ENCODE measurements at regions not wholly inside any gene's neighbourhood (a gene's known extent, or its start where the extent isn't known, plus 50 kb on each side); places are given as distances from the start of the nearest gene placed in this dataset.
"Not testable (repeated sequence)": the region's sequence is repeated elsewhere in the genome, so short reads cannot be mapped to it uniquely, and the experiment has no call there.

DNA sequence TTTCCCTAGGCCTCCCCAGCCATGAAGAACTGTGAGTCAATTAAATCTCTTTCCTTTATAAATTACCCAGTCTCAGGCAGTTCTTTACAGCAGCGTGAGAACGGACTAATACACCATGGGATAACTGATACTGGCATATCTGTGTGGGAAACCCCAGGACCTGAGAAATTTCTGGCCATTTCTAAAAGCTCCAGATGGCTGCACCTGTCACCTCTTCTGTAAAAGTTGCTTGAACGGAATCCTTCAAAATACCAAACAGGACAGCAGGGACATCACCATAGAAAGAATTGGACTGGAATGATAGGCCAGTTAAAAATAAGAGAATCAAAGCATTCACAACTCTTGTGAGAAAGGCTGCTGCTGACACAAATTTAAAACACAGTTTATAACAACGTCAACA is 134.0 kb upstream of the FOXD4L5 start:
- not testable (repeated sequence) for DNase-seq

DNA sequence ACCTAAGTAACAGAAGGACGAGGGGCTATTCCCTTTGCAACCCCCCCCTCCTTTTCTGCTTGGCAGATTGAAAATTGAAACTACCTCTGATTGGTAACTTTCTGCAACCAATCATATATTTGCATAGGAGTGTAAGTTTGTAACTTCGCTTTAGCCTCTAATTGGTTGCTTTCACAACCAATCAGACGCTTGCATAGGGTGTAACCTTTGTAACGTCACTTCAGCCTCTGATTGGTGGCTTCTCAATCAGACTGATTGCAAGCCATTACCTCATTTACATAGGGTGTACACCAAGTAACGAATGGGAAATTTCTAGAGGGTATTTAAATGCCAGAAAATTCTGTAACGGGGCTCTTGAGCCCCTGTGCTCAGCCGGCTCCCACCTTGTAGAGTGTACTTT is 131.9 kb upstream of the FOXD4L5 start:
- DNase-seq, result not testable (repeated sequence)

GRCh38 chr9:65414249-65414648 is 129.2 kb upstream of the FOXD4L5 start:
- not testable (repeated sequence) for DNase-seq

DNA sequence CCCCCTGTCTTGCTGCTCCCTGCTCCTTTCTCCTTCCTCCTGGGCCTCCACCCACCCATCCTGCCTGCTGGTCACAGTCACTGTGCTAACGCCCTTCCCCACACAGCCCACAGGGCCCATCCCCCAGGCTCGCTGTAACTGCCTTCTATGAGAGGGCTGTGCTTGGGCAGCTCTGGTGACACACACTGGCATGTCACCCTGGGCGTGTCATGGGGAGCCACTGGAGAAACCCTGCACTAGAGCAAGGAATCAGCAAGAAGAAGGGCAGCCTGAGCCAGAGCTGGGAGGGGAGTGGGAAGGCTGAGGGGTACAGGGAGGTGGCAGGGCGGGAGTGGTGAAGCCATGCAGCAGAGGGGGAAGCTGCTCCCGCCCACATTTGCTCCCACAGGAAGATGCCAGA is 128.4 kb upstream of the FOXD4L5 start:
- DNase-seq, result not testable (repeated sequence)

DNA sequence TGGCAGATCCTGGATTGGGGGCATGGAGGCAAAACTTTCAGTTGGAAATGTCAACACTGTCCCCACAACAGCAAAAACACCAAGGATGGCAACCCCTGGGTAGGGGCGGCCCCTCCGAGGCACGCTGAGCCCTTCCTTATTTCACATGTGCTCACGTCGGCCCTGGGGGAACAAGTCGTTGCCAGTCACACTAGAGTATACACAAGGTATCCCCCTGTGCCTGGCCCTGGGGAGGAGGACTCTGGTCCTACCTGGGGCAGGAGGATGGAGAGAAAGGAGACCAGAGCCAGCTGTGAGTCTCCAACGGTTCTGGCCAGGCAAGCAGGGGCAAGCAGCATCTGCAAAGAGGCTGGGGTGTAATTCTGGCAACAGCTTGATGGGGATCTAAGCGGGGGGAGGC is 126.9 kb upstream of the FOXD4L5 start:
- no peak for DNase-seq

DNA sequence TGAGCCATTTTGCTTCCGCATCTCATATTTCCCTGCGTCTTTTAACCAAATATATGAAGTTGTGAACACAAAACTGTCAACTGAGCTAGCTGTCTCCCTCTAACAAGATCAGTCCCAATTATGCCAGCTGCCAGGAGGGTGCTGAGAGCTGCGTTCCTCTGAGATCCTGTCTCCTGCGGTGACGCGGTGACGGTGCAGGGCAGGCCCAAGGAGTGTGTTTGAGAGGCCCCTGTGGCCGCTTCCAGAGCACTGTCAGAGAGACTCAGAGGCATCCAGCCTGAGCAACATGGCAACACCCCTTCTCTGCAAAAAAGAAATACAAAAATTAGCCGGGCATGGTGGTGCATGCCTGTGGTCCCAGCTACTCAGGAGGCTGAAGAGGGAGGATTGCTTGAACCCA is 126.3 kb upstream of the FOXD4L5 start:
- no peak for DNase-seq

DNA sequence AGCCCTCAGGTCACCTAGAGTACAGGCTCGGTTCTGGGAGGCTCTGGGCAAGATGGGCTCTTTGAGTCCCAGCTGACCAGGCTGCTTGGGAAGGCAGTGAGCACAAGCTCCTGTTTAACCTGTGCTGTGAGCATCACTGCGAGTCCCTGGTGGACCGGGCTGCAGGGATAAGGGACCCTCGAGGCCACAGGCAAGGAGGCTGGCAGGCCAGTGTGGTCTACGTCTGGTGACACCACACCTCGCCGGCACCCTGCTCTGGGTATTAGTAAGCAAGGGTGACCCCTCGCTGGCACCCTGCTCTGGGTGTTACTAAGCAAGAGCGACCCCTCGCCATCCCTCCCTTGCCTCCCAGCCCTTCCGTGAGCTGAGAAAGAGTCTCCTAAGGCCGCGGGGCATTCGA is 125.9 kb upstream of the FOXD4L5 start:
- no peak for DNase-seq

- no peak for DNase-seq
Measured at GRCh38 chr9:65409471-65409980, 124.5 kb upstream of the FOXD4L5 start.

DNA sequence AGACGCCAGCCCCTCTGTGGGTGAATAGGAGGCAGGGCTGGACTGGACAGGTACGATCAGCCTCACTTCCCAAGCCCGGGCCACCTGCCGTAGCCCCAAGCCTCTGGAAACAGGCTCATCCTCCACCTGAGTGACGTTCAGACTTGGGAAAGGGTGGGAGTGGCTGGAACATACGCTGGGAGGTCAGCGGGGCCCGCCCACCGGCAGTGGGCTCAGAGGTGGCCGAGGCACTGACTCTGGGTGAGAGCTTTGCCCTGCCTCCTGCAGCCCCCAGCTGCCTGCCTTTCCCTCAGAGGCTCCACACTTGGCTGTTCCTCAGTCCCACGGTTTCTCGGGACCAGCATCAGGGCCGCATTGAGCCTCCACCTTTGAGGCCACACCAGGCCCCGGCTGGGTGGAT is 123.8 kb upstream of the FOXD4L5 start:
- not testable (repeated sequence) for DNase-seq

DNA sequence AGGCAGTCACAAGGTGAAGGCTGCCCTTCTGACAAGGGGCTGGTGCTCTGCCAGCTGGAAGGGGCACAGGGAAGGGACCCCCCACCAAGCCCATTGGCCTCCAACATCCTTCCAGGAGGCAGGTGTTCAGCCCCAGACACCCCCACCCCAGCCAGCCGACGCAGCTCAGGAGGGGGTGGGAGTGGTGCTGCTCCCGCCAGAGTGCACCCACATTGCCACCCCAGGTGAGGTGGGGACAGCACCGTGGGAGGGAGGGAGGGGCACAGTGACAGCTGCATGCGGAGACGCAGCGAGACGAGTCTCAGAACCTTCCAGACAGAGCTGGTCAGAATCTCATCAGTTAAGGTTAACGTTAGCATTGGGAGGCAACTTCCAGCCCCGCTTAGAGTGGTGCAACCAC is 121.6 kb upstream of the FOXD4L5 start:
- not testable (repeated sequence) for DNase-seq

DNA sequence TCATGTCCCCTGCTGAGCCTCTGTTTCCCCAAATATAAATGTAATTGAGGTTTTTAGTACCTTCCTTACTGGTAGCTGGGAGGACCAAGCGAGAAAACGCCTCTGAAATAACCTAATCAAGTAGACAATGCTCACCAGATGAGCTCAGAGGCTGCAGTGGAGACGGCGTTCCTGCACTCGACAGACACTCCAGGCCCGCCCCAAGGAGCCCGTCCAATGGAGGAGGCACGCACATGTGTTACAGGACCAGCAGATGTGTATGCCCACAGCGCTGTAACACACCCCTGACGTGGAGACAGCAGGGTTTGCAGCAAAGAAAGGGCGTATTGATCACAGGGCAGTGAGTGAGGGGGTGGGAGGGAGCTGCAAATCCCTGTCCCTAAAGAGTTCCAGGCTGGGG is 120.8 kb upstream of the FOXD4L5 start:
- DNase-seq, result not testable (repeated sequence)

- DNase-seq, result no peak
Measured at GRCh38 chr9:65405253-65405652, 120.2 kb upstream of the FOXD4L5 start.

DNA sequence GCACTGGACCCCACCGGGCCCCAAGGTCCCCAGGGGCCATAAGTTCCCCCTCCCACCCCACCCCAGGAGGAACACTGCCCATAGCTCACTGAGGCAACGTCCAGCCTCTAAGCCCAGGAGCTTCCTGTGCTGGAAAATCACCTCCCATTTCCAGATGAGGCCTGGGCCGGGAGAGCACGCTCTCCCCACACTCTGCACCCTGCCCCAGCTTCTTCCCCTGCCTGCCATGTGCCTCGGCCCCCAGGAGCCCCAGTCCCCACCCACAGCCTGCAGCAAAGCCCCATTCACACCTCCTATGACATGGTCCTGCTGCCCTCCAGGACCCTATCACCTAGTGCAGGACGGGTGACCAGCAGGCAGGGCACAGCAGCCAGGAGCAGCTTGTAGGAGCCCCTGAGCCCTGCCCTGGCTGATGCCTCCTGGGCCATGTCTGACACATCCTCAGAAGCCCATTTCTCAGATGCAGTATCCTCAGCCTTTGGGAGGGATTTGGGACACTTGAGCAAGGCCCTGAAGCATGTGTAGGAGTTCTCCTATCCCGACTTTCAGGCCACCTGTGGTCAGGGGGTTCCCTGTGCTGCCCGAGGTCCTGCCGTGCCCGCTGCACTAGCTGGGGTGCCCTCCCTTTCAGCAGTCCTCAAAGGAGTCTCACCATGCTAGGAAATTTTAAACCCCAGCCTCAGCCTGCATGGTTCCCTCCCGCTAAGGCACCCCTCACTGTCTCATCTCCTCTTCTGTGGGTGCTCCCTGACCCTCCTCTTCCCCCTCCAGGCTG is 119.4 kb upstream of the FOXD4L5 start:
- DNase-seq, result no peak

- no peak for DNase-seq
Measured at GRCh38 chr9:65403721-65404120, 118.7 kb upstream of the FOXD4L5 start.

- not testable (repeated sequence) for DNase-seq
Measured at GRCh38 chr9:65403072-65403471, 118.1 kb upstream of the FOXD4L5 start.

DNA sequence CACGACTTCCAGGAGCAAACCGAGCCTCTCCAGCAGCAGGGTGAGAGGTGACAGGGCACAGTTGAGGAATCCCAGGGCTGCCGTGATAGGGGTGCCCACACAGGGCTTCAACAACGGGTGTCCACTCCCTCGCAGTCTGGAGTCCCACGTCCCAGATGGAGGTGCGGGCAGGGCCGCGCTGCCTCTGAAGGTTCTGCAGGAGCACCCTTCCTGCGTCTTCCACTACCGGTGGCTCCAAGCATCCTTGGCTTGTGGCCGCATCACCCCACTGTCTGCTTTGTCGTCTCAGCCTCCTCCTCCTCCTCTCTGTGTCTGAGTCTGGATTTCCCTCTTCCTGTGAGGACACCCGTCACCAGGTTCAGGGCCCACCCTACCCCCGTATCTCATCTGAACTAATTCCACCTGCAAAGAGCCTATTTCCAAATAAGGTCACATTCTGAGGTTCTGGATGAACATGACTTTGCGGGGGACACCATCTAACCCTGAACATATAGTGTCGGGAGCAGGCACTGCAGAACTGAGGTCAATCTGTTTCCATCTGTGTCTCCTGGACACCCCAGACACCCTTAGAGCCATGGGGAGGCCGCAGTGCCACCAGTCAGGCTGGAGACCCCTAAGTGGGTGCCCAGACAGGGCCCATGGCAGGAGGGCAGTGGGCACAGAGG is 117.3 kb upstream of the FOXD4L5 start:
- not testable (repeated sequence) for DNase-seq

DNA sequence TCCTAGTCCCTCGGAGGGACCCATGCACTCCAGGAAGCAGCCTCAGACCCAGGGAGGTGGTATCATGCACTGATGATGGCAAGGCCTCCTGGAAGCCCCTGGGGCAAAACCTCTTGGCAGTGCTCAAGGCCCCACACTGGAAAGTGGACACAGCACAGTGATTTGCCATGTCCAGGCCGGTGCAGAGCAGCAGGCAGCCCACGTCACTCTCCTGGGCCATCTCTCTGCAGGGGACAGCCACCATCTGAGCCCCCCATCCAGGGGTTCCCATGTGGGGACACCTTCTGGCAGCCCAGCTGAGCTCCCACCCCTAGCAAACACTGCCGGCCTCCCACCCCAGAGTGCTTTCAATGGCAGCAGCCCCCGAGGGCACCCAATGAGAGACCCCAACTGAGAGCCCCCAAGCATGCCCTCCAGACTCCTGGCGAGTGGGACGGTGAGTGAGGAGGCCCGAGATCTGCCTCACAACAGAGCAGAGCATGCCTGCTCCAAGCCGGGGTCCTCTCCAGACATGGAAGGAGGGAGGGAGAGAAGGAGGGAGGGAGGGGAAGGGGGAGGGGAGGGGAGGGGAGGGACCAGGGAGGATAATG is 116.5 kb upstream of the FOXD4L5 start:
- DNase-seq, result not testable (repeated sequence)

DNA sequence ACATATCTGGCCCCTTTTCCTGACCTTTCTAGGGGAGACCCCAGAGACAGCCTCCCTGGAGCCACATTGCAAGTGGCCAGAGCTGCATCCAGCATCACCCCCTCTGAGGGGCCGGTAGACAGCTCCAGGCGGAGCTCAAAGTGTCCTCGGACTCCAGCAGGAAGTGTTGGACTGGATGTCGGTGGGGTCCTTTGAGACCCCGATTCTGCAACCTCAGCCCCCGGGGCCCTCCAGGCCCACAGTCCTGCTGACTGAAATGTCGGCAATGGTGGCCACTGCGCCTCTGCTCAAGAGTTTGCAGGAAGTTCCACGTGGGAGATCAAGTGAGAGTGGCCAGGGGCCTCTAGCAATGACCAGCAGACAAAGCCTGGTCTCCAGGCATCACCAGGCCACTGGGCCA is 115.9 kb upstream of the FOXD4L5 start:
- DNase-seq, result no peak

- DNase-seq, result not testable (repeated sequence)
Measured at GRCh38 chr9:65397763-65398719, 113.0 kb upstream of the FOXD4L5 start.

DNA sequence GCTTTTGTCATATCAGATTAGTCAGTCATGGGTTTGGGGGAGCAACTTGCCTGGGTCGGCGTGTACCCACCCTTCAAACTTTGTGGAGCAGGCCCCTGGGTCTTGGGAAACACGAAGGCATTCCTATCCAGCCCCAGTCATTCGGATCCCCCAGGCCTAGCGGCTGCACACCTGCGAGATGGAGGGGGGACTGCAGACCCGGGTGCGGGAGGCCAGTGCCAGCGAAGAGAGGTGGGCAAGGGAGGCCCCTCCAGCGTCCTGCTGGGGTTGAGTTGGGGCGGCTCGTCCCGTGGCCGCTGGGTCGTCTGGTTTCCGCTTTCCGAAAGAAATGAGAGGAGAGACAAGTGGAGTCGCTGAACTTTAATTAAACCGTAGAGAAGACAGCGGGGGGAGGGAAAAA is 112.2 kb upstream of the FOXD4L5 start:
- not testable (repeated sequence) for DNase-seq

DNA sequence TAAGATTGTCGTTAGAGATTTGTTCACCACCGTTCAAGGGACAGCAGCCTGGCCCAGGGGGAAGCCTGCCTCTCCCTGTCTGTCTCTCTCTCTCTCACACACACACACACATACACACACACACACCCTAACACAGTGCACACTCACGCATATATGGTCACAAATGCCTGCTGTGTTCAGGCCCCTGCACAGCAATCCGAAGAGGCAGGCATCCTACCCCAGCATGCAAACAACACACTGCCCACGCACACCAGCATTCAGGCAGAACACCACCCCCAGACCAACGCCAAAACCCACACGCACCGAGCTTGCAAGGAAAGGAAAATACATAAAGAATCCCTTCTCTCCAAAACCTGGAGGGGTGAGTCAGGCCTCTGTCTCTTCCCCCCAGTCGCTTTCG is 111.6 kb upstream of the FOXD4L5 start:
- not testable (repeated sequence) for DNase-seq

DNA sequence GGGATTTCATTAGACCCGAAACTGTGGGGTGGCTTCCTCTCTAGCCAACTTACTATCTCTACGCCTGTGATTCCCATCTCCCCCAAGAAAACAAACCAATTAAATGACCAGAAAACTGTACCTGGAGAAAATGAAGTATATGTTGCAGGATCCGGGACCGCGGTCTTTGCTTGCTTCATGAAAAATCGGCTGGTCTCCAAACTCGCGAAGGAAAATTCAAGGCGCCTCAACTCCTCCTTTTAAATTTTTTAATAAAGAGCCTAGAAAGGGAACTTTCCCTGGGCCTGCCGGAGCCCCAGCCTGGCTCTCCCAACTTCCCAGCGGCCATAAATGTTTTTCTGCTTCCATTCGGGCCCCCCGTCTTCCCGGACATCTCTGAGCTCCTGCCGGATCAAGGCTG is 110.8 kb upstream of the FOXD4L5 start:
- DNase-seq, result not testable (repeated sequence)

All from renal pelvis (tissue), 1 donor.